Body of pancreas (tissue), 4 donors: ENCODE measurements at regions not wholly inside any gene's neighbourhood (a gene's known extent, or its start where the extent isn't known, plus 50 kb on each side); places are given as distances from the start of the nearest gene placed in this dataset.

ENCODE experiments used
- ATAC-seq: fragments of 150-250 bp; one replicate; pipeline ENCODE4 v1.9.1; 2016
- DNase-seq, 4 donors: peaks; one replicate each; pipeline ENCODE4 v3.0.0-alpha.2; 2019
- H3K27ac ChIP-seq, 4 donors: fragments of 200-600 bp; sonication (generic); 1 replicate in 3 of 4; 2 replicates in 1 of 4; pipeline versions ENCODE4 v1.5.1 to v1.6.1; 2016 to 2019; ENCODE audit warnings: mild to moderate bottlenecking in 1 of 4, mixed read lengths in 1 of 4, moderate library complexity in 1 of 4
- H3K27me3 ChIP-seq, 2 donors: fragments of 200-600 bp; sonication (generic); one replicate each; pipeline ENCODE4 v1.6.0; 2016; ENCODE audit warnings: mild to moderate bottlenecking in 1 of 2
- H3K36me3 ChIP-seq, 2 donors: fragments of 200-600 bp; sonication (generic); replicated peaks in 1 of 2; 2 replicates each; pipeline ENCODE4 v1.5.1; 2016; ENCODE audit warnings: low read depth in 2 of 2; ENCODE audit not compliant: insufficient read depth in 1 of 2
- H3K4me1 ChIP-seq: fragments of 200-600 bp; sonication (generic); one replicate; pipeline ENCODE4 v1.6.0; 2016
- H3K4me3 ChIP-seq, 2 donors: fragments of 200-600 bp; sonication (generic); 1 replicate in 1 of 2; 2 replicates in 1 of 2; pipeline ENCODE4 v1.5.1; 2016 to 2019
- H3K9me3 ChIP-seq, 3 donors: fragments of 200-600 bp; sonication (generic); 1 replicate in 2 of 3; 2 replicates in 1 of 3; pipeline ENCODE4 v1.5.1; 2016
- CTCF ChIP-seq, 7 experiments: fragments of 450-650 bp in 4 of 7; fragments of 200-600 bp in 3 of 7; sonication (generic) in 3 of 7; IDR thresholded peaks; one replicate each; pipeline ENCODE4 v1.5.1; 2016 to 2019; ENCODE audit warnings: antibody characterized with exemption in 7 of 7
- POLR2A ChIP-seq, 3 donors: fragments of 450-650 bp; IDR thresholded peaks; one replicate each; pipeline ENCODE4 v1.6.1; 2016; ENCODE audit warnings: antibody characterized with exemption in 3 of 3, mild to moderate bottlenecking in 2 of 3
- WGBS, 2 donors: methylation state at CpG; one replicate each; pipeline ENCODE4 v1.1.5; 2017; 5-methylcytosine and 5-hydroxymethylcytosine counted together
- intact Hi-C: fragments of 100-400 bp; cut with DNase I; formaldehyde crosslinking; loops from one replicate; pipeline ENCODE4 v1.15.1; 2023

- Histone ChIP-seq H3K27me3 (no peaks in the 10 kb centered on the region), H3K4me3 (no peak overlapping the region), H3K9me3 (no peaks in the 10 kb centered on the region), H3K4me1 (no peaks in the 10 kb centered on the region), H3K36me3 (no peaks in the 10 kb centered on the region), H3K27ac (no peak overlapping the region)
- TF ChIP-seq CTCF (IDR thresholded peaks at IDR 0.05) (no peak), POLR2A (IDR thresholded peaks at IDR 0.05) (no peak)
- intact Hi-C loops = no loop called here
- no peak for DNase-seq
- ATAC-seq = no peak
- WGBS, 2 donors = 24 to 41% methylated on average over 5 of the region's 5 CpGs
Observed at GRCh38 chr5:129853588-129853987, 50.7 kb upstream of the CHSY3 start.
